ENCODE measurements at regions not wholly inside any gene's neighbourhood (a gene's known extent, or its start where the extent isn't known, plus 50 kb on each side); places are given as distances from the start of the nearest gene placed in this dataset.

- TF ChIP-seq, protein P1, sequence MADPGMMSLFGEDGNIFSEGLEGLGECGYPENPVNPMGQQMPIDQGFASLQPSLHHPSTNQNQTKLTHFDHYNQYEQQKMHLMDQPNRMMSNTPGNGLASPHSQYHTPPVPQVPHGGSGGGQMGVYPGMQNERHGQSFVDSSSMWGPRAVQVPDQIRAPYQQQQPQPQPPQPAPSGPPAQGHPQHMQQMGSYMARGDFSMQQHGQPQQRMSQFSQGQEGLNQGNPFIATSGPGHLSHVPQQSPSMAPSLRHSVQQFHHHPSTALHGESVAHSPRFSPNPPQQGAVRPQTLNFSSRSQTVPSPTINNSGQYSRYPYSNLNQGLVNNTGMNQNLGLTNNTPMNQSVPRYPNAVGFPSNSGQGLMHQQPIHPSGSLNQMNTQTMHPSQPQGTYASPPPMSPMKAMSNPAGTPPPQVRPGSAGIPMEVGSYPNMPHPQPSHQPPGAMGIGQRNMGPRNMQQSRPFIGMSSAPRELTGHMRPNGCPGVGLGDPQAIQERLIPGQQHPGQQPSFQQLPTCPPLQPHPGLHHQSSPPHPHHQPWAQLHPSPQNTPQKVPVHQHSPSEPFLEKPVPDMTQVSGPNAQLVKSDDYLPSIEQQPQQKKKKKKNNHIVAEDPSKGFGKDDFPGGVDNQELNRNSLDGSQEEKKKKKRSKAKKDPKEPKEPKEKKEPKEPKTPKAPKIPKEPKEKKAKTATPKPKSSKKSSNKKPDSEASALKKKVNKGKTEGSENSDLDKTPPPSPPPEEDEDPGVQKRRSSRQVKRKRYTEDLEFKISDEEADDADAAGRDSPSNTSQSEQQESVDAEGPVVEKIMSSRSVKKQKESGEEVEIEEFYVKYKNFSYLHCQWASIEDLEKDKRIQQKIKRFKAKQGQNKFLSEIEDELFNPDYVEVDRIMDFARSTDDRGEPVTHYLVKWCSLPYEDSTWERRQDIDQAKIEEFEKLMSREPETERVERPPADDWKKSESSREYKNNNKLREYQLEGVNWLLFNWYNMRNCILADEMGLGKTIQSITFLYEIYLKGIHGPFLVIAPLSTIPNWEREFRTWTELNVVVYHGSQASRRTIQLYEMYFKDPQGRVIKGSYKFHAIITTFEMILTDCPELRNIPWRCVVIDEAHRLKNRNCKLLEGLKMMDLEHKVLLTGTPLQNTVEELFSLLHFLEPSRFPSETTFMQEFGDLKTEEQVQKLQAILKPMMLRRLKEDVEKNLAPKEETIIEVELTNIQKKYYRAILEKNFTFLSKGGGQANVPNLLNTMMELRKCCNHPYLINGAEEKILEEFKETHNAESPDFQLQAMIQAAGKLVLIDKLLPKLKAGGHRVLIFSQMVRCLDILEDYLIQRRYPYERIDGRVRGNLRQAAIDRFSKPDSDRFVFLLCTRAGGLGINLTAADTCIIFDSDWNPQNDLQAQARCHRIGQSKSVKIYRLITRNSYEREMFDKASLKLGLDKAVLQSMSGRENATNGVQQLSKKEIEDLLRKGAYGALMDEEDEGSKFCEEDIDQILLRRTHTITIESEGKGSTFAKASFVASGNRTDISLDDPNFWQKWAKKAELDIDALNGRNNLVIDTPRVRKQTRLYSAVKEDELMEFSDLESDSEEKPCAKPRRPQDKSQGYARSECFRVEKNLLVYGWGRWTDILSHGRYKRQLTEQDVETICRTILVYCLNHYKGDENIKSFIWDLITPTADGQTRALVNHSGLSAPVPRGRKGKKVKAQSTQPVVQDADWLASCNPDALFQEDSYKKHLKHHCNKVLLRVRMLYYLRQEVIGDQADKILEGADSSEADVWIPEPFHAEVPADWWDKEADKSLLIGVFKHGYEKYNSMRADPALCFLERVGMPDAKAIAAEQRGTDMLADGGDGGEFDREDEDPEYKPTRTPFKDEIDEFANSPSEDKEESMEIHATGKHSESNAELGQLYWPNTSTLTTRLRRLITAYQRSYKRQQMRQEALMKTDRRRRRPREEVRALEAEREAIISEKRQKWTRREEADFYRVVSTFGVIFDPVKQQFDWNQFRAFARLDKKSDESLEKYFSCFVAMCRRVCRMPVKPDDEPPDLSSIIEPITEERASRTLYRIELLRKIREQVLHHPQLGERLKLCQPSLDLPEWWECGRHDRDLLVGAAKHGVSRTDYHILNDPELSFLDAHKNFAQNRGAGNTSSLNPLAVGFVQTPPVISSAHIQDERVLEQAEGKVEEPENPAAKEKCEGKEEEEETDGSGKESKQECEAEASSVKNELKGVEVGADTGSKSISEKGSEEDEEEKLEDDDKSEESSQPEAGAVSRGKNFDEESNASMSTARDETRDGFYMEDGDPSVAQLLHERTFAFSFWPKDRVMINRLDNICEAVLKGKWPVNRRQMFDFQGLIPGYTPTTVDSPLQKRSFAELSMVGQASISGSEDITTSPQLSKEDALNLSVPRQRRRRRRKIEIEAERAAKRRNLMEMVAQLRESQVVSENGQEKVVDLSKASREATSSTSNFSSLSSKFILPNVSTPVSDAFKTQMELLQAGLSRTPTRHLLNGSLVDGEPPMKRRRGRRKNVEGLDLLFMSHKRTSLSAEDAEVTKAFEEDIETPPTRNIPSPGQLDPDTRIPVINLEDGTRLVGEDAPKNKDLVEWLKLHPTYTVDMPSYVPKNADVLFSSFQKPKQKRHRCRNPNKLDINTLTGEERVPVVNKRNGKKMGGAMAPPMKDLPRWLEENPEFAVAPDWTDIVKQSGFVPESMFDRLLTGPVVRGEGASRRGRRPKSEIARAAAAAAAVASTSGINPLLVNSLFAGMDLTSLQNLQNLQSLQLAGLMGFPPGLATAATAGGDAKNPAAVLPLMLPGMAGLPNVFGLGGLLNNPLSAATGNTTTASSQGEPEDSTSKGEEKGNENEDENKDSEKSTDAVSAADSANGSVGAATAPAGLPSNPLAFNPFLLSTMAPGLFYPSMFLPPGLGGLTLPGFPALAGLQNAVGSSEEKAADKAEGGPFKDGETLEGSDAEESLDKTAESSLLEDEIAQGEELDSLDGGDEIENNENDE (IDR thresholded peaks at IDR 0.05; ENCODE audit: insufficient replicate concordance, low read length): no peak
- TF ChIP-seq SIN3A (conservative IDR thresholded peaks at IDR 0.05 in 1 of 2, IDR thresholded peaks at IDR 0.05 in 1 of 2; ENCODE audit: low read depth in 1 of 2, low read length in 2 of 2) (no peak), CTBP2 (IDR thresholded peaks at IDR 0.05; ENCODE audit: borderline replicate concordance, insufficient read depth, insufficient read length, low read length) (no peak), HDAC6 (IDR thresholded peaks at IDR 0.05; ENCODE audit: low read depth, low read length) (no peak), ASH2L (IDR thresholded peaks at IDR 0.05; ENCODE audit: low read length) (no peak), KDM5A (IDR thresholded peaks at IDR 0.05; ENCODE audit: low read length) (no peak), CBX8 (IDR thresholded peaks at IDR 0.05; ENCODE audit: borderline replicate concordance, low read depth, low read length) (no peak)
- TF ChIP-seq, protein P2, sequence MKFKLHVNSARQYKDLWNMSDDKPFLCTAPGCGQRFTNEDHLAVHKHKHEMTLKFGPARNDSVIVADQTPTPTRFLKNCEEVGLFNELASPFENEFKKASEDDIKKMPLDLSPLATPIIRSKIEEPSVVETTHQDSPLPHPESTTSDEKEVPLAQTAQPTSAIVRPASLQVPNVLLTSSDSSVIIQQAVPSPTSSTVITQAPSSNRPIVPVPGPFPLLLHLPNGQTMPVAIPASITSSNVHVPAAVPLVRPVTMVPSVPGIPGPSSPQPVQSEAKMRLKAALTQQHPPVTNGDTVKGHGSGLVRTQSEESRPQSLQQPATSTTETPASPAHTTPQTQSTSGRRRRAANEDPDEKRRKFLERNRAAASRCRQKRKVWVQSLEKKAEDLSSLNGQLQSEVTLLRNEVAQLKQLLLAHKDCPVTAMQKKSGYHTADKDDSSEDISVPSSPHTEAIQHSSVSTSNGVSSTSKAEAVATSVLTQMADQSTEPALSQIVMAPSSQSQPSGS (IDR thresholded peaks at IDR 0.05; ENCODE audit: low read length): no peak
Measured at GRCh38 chrX:43357741-43358140, 298.4 kb upstream of the MAOA start (continued).
